ENCODE measurements at regions not wholly inside any gene's neighbourhood (a gene's known extent, or its start where the extent isn't known, plus 50 kb on each side); places are given as distances from the start of the nearest gene placed in this dataset.

DNA sequence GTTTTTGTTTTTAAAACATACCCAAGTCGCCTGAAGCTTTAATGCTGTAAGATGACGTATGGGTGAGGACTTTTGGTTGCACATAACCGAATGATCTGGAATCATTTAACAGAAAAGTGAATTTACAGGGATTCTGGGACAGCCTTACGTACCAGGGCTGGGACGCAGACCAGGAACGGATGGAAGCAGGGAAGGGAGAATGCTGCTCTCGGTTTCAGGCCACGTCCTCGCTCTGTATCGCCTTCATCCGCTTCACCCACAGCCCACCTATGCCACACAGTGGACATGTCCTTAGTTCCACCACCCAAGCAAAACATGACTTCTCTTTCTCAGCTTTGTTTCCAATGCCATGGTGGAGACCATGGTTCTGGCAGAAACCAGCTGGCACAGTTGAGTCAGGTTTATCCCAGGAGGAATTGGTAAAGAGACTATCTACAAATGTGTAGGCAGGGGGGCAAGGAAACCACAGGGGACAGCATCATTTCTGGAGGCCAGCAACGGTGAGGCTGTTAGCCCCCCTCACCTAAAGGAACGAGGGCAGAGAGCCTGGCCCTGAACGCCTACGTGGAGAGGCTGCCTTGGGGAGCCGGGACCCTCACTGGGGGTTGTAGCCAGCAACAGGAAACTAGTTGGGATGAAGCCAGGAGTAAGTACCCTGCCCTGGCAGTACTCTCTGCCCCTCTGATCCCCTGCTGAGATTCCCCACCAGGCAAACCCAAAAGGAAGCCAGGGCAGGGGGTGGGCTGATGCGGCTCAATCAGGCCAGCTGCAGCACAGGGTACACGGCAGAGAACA, 132.5 kb downstream of the NDUFA10 start:
- Histone ChIP-seq H3K4me2 (ENCODE audit: insufficient read depth, low read length) (no peak overlapping the region), H3K27ac (ENCODE audit: insufficient read depth, low read depth, low read length) (no peak overlapping the region), H3K4me3 (replicated peaks in 1 of 3; ENCODE audit: insufficient read depth in 1 of 3, low read depth in 1 of 3, low read length in 3 of 3) (no peak overlapping the region), H3K79me2 (ENCODE audit: control insufficient read depth, insufficient read depth, low read length) (no peaks in the 10 kb centered on the region), H4K20me1 (replicated peaks; ENCODE audit: control insufficient read depth, extremely low read depth, insufficient read depth, low read length) (no peaks in the 10 kb centered on the region), H2AFZ (ENCODE audit: low read depth, low read length) (no peak overlapping the region), H3K9ac (replicated peaks; ENCODE audit: extremely low read depth, insufficient read depth, low read length) (no peak overlapping the region), H3K9me1 (replicated peaks; ENCODE audit: control insufficient read depth, extremely low read depth, insufficient read depth, low read length) (no peaks in the 10 kb centered on the region), H3K9me3 (replicated peaks; ENCODE audit: control insufficient read depth, insufficient read depth, low read length) (no peaks in the 10 kb centered on the region), H3K27me3 (ENCODE audit: control insufficient read depth in 2 of 2, insufficient read depth in 2 of 2, low read length in 2 of 2) (no peaks in the 10 kb centered on the region), H3K4me1 (ENCODE audit: control insufficient read depth, extremely low read depth, insufficient read depth, low read length) (no peaks in the 10 kb centered on the region), H3K36me3 (ENCODE audit: control insufficient read depth in 2 of 2, extremely low read depth in 1 of 2, insufficient read depth in 2 of 2, low read length in 2 of 2) (no peaks in the 10 kb centered on the region)
- FAIRE-seq (no peak), DNase-seq (ENCODE audit: low read depth, low spot score) (no peak)
- dilution Hi-C loops (cut with MboI; ENCODE audit: extremely low pct_ligation_motif_present, low sequenced_read_pairs) (no loop called here), intact Hi-C loops (cut with micrococcal nuclease) (no loop called here)
- no TSS peak for BruUV-seq (replicated peaks)
- POLR2A ChIA-PET: no interaction called here
- CTCF ChIA-PET: no interaction called here
- TF ChIP-seq FOS (IDR thresholded peaks at IDR 0.05; ENCODE audit: borderline replicate concordance, insufficient read depth, low read length) (no peak), POLR2A (IDR thresholded peaks at IDR 0.05; ENCODE audit: low read depth, low read length) (no peak), MYC (IDR thresholded peaks at IDR 0.05; ENCODE audit: low read depth, low read length) (no peak), JUN (IDR thresholded peaks at IDR 0.05; ENCODE audit: borderline replicate concordance, insufficient read depth, insufficient read length, low read depth) (no peak)
- TF ChIP-seq, protein P1, sequence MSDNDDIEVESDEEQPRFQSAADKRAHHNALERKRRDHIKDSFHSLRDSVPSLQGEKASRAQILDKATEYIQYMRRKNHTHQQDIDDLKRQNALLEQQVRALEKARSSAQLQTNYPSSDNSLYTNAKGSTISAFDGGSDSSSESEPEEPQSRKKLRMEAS (IDR thresholded peaks at IDR 0.05; ENCODE audit: insufficient read depth, insufficient read length): no peak

DNA sequence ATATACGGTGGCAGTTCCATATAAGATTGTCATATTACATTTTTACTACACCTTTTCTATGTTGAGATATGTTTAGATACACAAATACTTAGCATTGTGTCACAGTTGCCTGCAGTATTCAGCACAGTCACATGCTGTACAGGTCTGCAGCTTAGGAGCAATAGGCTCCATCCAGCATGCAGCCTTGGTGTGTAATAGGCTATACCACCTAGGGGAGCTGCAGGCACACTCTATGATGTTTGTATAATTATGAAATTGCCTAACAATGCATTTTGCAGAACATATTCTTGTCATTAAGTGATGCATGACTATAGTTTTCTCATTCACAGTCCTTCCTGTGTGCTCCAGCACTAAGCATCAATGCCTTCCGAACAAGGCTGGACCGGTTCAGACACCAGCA, 133.4 kb downstream of the NDUFA10 start:
- Histone ChIP-seq H3K36me3 (ENCODE audit: control insufficient read depth in 2 of 2, extremely low read depth in 1 of 2, insufficient read depth in 2 of 2, low read length in 2 of 2) (no peaks in the 10 kb centered on the region), H3K4me1 (ENCODE audit: control insufficient read depth, extremely low read depth, insufficient read depth, low read length) (no peaks in the 10 kb centered on the region), H3K27ac (ENCODE audit: insufficient read depth, low read depth, low read length) (no peak overlapping the region), H3K9ac (replicated peaks; ENCODE audit: extremely low read depth, insufficient read depth, low read length) (no peak overlapping the region), H3K9me1 (replicated peaks; ENCODE audit: control insufficient read depth, extremely low read depth, insufficient read depth, low read length) (no peaks in the 10 kb centered on the region), H2AFZ (ENCODE audit: low read depth, low read length) (no peak overlapping the region), H3K27me3 (ENCODE audit: control insufficient read depth in 2 of 2, insufficient read depth in 2 of 2, low read length in 2 of 2) (no peaks in the 10 kb centered on the region), H3K79me2 (ENCODE audit: control insufficient read depth, insufficient read depth, low read length) (no peaks in the 10 kb centered on the region), H3K4me2 (ENCODE audit: insufficient read depth, low read length) (no peak overlapping the region), H4K20me1 (replicated peaks; ENCODE audit: control insufficient read depth, extremely low read depth, insufficient read depth, low read length) (no peaks in the 10 kb centered on the region), H3K4me3 (replicated peaks in 1 of 3; ENCODE audit: insufficient read depth in 1 of 3, low read depth in 1 of 3, low read length in 3 of 3) (no peak overlapping the region), H3K9me3 (replicated peaks; ENCODE audit: control insufficient read depth, insufficient read depth, low read length) (no peaks in the 10 kb centered on the region)
- ChIA-PET POLR2A (no interaction called here), CTCF (no interaction called here)
- intact Hi-C loops (cut with micrococcal nuclease): no loop called here
- no peak for FAIRE-seq
- TF ChIP-seq, protein P1 (IDR thresholded peaks at IDR 0.05; ENCODE audit: insufficient read depth, insufficient read length): no peak
- TF ChIP-seq GATA2 (IDR thresholded peaks at IDR 0.05; ENCODE audit: insufficient read depth, insufficient read length, low read depth, low read length): no peak
- no peak for TF ChIP-seq JUN (IDR thresholded peaks at IDR 0.05; ENCODE audit: borderline replicate concordance, insufficient read depth, insufficient read length, low read depth)
- TF ChIP-seq POLR2AphosphoS5 (IDR thresholded peaks at IDR 0.05; ENCODE audit: insufficient read depth, low read depth, low read length): no peak
- TF ChIP-seq, protein P2, sequence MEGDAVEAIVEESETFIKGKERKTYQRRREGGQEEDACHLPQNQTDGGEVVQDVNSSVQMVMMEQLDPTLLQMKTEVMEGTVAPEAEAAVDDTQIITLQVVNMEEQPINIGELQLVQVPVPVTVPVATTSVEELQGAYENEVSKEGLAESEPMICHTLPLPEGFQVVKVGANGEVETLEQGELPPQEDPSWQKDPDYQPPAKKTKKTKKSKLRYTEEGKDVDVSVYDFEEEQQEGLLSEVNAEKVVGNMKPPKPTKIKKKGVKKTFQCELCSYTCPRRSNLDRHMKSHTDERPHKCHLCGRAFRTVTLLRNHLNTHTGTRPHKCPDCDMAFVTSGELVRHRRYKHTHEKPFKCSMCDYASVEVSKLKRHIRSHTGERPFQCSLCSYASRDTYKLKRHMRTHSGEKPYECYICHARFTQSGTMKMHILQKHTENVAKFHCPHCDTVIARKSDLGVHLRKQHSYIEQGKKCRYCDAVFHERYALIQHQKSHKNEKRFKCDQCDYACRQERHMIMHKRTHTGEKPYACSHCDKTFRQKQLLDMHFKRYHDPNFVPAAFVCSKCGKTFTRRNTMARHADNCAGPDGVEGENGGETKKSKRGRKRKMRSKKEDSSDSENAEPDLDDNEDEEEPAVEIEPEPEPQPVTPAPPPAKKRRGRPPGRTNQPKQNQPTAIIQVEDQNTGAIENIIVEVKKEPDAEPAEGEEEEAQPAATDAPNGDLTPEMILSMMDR (IDR thresholded peaks at IDR 0.05; ENCODE audit: extremely low read depth in 1 of 2, insufficient read depth in 1 of 2, low read depth in 1 of 2, low read length in 2 of 2): no peak
- TF ChIP-seq FOS (IDR thresholded peaks at IDR 0.05; ENCODE audit: borderline replicate concordance, insufficient read depth, low read length): no peak
- no peak for TF ChIP-seq EZH2 (IDR thresholded peaks at IDR 0.05; ENCODE audit: borderline replicate concordance, low read depth, low read length, severe bottlenecking)
- no TSS peak for BruUV-seq (replicated peaks)
- dilution Hi-C loops (cut with MboI; ENCODE audit: extremely low pct_ligation_motif_present, low sequenced_read_pairs): no loop called here
- no peak for DNase-seq (ENCODE audit: low read depth, low spot score)
